Astrocyte of the hippocampus (primary cell): ENCODE measurements at regions not wholly inside any gene's neighbourhood (a gene's known extent, or its start where the extent isn't known, plus 50 kb on each side); places are given as distances from the start of the nearest gene placed in this dataset.

ENCODE experiments used
- DNase-seq: peaks from one replicate; pipeline ENCODE4 v3.0.0; 2011; ENCODE audit warnings: low read depth, low spot score

GRCh38 chr16:35823342-35823741, 2363.9 kb downstream of the TP53TG3F start:
- no peak for DNase-seq

- no peak for DNase-seq
Observed at GRCh38 chr16:35841632-35842031, 2382.2 kb downstream of the TP53TG3F start.

- no peak for DNase-seq
Observed at GRCh38 chr16:35862242-35862641, 2402.8 kb downstream of the TP53TG3F start.

GRCh38 chr16:35868630-35869029, 2409.2 kb downstream of the TP53TG3F start:
- no peak for DNase-seq

- no peak for DNase-seq
Observed at GRCh38 chr16:35873472-35873871, 2414.1 kb downstream of the TP53TG3F start.

- DNase-seq: no peak
Observed at GRCh38 chr16:35881654-35882053, 2422.2 kb downstream of the TP53TG3F start.

GRCh38 chr16:35906440-35906839, 2447.0 kb downstream of the TP53TG3F start:
- no peak for DNase-seq

- no peak for DNase-seq
Observed at GRCh38 chr16:35908152-35908551, 2448.7 kb downstream of the TP53TG3F start.

- DNase-seq: no peak
Observed at GRCh38 chr16:35908942-35909341, 2449.5 kb downstream of the TP53TG3F start.

- no peak for DNase-seq
Observed at GRCh38 chr16:35909351-35909954, 2450.0 kb downstream of the TP53TG3F start.

- no peak for DNase-seq
Observed at GRCh38 chr16:35910409-35910808, 2451.0 kb downstream of the TP53TG3F start.

- DNase-seq: no peak
Observed at GRCh38 chr16:35911899-35912298, 2452.5 kb downstream of the TP53TG3F start.

GRCh38 chr16:35931722-35932121, 2472.3 kb downstream of the TP53TG3F start:
- no peak for DNase-seq
